ENCODE measurements at regions not wholly inside any gene's neighbourhood (a gene's known extent, or its start where the extent isn't known, plus 50 kb on each side); places are given as distances from the start of the nearest gene placed in this dataset.

DNA sequence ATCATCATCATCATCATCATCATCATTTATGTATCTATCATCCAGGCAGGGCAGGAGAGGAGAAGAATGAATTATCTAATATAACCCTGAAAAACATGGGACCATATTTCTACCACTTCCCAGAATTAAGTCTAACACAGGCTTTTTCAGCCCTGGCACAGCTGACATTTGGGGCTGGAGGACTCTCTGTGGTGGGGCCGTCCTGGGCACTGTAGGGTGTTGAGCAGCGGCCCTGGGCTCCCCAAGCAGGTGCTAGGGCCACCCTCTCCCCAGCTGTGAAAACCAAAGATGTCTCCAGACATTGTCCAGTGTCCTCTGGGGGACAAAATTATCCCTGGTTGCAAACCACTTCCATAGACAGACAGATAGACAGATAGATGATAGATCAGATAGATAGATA, 288.4 kb downstream of the CRLF2 start (continued):
- TF ChIP-seq, protein P1, sequence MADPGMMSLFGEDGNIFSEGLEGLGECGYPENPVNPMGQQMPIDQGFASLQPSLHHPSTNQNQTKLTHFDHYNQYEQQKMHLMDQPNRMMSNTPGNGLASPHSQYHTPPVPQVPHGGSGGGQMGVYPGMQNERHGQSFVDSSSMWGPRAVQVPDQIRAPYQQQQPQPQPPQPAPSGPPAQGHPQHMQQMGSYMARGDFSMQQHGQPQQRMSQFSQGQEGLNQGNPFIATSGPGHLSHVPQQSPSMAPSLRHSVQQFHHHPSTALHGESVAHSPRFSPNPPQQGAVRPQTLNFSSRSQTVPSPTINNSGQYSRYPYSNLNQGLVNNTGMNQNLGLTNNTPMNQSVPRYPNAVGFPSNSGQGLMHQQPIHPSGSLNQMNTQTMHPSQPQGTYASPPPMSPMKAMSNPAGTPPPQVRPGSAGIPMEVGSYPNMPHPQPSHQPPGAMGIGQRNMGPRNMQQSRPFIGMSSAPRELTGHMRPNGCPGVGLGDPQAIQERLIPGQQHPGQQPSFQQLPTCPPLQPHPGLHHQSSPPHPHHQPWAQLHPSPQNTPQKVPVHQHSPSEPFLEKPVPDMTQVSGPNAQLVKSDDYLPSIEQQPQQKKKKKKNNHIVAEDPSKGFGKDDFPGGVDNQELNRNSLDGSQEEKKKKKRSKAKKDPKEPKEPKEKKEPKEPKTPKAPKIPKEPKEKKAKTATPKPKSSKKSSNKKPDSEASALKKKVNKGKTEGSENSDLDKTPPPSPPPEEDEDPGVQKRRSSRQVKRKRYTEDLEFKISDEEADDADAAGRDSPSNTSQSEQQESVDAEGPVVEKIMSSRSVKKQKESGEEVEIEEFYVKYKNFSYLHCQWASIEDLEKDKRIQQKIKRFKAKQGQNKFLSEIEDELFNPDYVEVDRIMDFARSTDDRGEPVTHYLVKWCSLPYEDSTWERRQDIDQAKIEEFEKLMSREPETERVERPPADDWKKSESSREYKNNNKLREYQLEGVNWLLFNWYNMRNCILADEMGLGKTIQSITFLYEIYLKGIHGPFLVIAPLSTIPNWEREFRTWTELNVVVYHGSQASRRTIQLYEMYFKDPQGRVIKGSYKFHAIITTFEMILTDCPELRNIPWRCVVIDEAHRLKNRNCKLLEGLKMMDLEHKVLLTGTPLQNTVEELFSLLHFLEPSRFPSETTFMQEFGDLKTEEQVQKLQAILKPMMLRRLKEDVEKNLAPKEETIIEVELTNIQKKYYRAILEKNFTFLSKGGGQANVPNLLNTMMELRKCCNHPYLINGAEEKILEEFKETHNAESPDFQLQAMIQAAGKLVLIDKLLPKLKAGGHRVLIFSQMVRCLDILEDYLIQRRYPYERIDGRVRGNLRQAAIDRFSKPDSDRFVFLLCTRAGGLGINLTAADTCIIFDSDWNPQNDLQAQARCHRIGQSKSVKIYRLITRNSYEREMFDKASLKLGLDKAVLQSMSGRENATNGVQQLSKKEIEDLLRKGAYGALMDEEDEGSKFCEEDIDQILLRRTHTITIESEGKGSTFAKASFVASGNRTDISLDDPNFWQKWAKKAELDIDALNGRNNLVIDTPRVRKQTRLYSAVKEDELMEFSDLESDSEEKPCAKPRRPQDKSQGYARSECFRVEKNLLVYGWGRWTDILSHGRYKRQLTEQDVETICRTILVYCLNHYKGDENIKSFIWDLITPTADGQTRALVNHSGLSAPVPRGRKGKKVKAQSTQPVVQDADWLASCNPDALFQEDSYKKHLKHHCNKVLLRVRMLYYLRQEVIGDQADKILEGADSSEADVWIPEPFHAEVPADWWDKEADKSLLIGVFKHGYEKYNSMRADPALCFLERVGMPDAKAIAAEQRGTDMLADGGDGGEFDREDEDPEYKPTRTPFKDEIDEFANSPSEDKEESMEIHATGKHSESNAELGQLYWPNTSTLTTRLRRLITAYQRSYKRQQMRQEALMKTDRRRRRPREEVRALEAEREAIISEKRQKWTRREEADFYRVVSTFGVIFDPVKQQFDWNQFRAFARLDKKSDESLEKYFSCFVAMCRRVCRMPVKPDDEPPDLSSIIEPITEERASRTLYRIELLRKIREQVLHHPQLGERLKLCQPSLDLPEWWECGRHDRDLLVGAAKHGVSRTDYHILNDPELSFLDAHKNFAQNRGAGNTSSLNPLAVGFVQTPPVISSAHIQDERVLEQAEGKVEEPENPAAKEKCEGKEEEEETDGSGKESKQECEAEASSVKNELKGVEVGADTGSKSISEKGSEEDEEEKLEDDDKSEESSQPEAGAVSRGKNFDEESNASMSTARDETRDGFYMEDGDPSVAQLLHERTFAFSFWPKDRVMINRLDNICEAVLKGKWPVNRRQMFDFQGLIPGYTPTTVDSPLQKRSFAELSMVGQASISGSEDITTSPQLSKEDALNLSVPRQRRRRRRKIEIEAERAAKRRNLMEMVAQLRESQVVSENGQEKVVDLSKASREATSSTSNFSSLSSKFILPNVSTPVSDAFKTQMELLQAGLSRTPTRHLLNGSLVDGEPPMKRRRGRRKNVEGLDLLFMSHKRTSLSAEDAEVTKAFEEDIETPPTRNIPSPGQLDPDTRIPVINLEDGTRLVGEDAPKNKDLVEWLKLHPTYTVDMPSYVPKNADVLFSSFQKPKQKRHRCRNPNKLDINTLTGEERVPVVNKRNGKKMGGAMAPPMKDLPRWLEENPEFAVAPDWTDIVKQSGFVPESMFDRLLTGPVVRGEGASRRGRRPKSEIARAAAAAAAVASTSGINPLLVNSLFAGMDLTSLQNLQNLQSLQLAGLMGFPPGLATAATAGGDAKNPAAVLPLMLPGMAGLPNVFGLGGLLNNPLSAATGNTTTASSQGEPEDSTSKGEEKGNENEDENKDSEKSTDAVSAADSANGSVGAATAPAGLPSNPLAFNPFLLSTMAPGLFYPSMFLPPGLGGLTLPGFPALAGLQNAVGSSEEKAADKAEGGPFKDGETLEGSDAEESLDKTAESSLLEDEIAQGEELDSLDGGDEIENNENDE (IDR thresholded peaks at IDR 0.05; ENCODE audit: insufficient replicate concordance, low read length) = no peak
- TF ChIP-seq SIRT6 (IDR thresholded peaks at IDR 0.05; ENCODE audit: low read length) (no peak), RAD21 (IDR thresholded peaks at IDR 0.05 in 1 of 2, conservative IDR thresholded peaks at IDR 0.05 in 1 of 2; ENCODE audit: low read depth in 2 of 2, low read length in 2 of 2) (no peak), RBBP5 (IDR thresholded peaks at IDR 0.05; ENCODE audit: borderline replicate concordance, low read depth, low read length) (no peak), TCF12 (IDR thresholded peaks at IDR 0.05; ENCODE audit: low read depth, low read length) (no peak), POLR2AphosphoS5 (IDR thresholded peaks at IDR 0.05; ENCODE audit: low read depth, low read length) (no peak), SIX5 (IDR thresholded peaks at IDR 0.05; ENCODE audit: low read depth, low read length) (no peak), SP2 (IDR thresholded peaks at IDR 0.05; ENCODE audit: low read length) (no peak)
- TF ChIP-seq, protein P2, sequence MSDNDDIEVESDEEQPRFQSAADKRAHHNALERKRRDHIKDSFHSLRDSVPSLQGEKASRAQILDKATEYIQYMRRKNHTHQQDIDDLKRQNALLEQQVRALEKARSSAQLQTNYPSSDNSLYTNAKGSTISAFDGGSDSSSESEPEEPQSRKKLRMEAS (IDR thresholded peaks at IDR 0.05) = no peak

Data from H1 (cell line).